Endodermal cell (in vitro differentiated cells): ENCODE measurements at regions not wholly inside any gene's neighbourhood (a gene's known extent, or its start where the extent isn't known, plus 50 kb on each side); places are given as distances from the start of the nearest gene placed in this dataset.

ENCODE experiments used
- DNase-seq: peaks from one replicate; pipeline ENCODE4 v3.0.0-alpha.2; 2017
- H3K27ac ChIP-seq: 2 replicates; pipeline ENCODE4 v1.5.1; 2013; ENCODE audit warnings: mild to moderate bottlenecking, low read depth, low read length, moderate library complexity
- H3K27me3 ChIP-seq: 2 replicates; pipeline ENCODE4 v1.6.1; 2013; ENCODE audit warnings: mild to moderate bottlenecking, low read length, moderate library complexity; ENCODE audit not compliant: insufficient read depth, control insufficient read depth, poor library complexity, severe bottlenecking
- H3K36me3 ChIP-seq: 2 replicates; pipeline ENCODE4 v1.7.0; 2013; ENCODE audit warnings: mild to moderate bottlenecking, low read length, moderate library complexity; ENCODE audit not compliant: control insufficient read depth, insufficient read depth
- H3K4me1 ChIP-seq: one replicate; pipeline ENCODE4 v1.7.0; 2013; ENCODE audit warnings: low read length; ENCODE audit not compliant: control insufficient read depth, insufficient read depth
- H3K4me3 ChIP-seq: 2 replicates; pipeline ENCODE4 v1.5.1; 2013; ENCODE audit warnings: mild to moderate bottlenecking, low read length, moderate library complexity
- H3K9ac ChIP-seq: 2 replicates; pipeline ENCODE4 v1.6.1; 2013; ENCODE audit warnings: mild to moderate bottlenecking, low read length, moderate library complexity; ENCODE audit not compliant: poor library complexity, severe bottlenecking; ENCODE audit errors: extremely low read depth
- H3K9me3 ChIP-seq: 2 replicates; pipeline ENCODE4 v1.6.1; 2013; ENCODE audit warnings: mild to moderate bottlenecking, low read length, moderate library complexity; ENCODE audit not compliant: control insufficient read depth
- H3K27ac Mint-ChIP-seq: 2 replicates; pipeline ENCODE4 v1.8.0; 2020; ENCODE audit warnings: mixed read lengths
- H3K27me3 Mint-ChIP-seq: 2 replicates; pipeline ENCODE4 v1.8.0; 2021; ENCODE audit warnings: mild to moderate bottlenecking, mixed read lengths; ENCODE audit not compliant: insufficient read depth
- H3K36me3 Mint-ChIP-seq: 2 replicates; pipeline ENCODE4 v1.8.0; 2020; ENCODE audit warnings: low read depth, mixed read lengths
- H3K4me1 Mint-ChIP-seq: 2 replicates; pipeline ENCODE4 v1.8.0; 2020; ENCODE audit warnings: mixed read lengths
- H3K4me3 Mint-ChIP-seq: 2 replicates; pipeline ENCODE4 v1.8.0; 2020; ENCODE audit warnings: mild to moderate bottlenecking, moderate library complexity, mixed read lengths
- H3K9me3 Mint-ChIP-seq: 2 replicates; pipeline ENCODE4 v1.8.0; 2020; ENCODE audit warnings: mild to moderate bottlenecking, mixed read lengths
- CTCF ChIP-seq: fragments of 200-600 bp; sonication (generic); conservative IDR thresholded peaks from 2 replicates; pipeline ENCODE4 v1.5.0; 2021; ENCODE audit warnings: antibody characterized with exemption, mild to moderate bottlenecking
- WGBS, 2 experiments: methylation state at CpG; one replicate each; pipeline versions ENCODE4 v1.1.5 to v1.1.7; 2013; ENCODE audit warnings: missing lambda C conversion rate in 2 of 2, mixed read lengths in 1 of 2; ENCODE audit not compliant: insufficient coverage in 1 of 2, insufficient read length in 1 of 2; 5-methylcytosine and 5-hydroxymethylcytosine counted together

GRCh38 chr13:111925146-111925875 lies 141.6 kb upstream of the SOX1 start:
- Histone ChIP-seq H3K4me3 (no peak overlapping the region), H3K36me3 (no peaks in the 10 kb centered on the region), H3K9me3 (no peaks in the 10 kb centered on the region), H3K27me3 (no peaks in the 10 kb centered on the region), H3K27ac (no peak overlapping the region), H3K4me1 (no peaks in the 10 kb centered on the region), H3K9ac (no peak overlapping the region)
- H3K4me1 Mint-ChIP-seq = no peaks in the 10 kb centered on the region
- no peak overlapping the region for H3K4me3 Mint-ChIP-seq
- no peak for TF ChIP-seq CTCF
- no peak overlapping the region for H3K27ac Mint-ChIP-seq
- H3K9me3 Mint-ChIP-seq = no peaks in the 10 kb centered on the region
- WGBS, 2 experiments = 94 to 97% methylated on average over 10 to 13 of the region's 13 CpGs
- peaks cover 12% of the 10 kb centered on the region for H3K27me3 Mint-ChIP-seq
- H3K36me3 Mint-ChIP-seq = no peaks in the 10 kb centered on the region
- peak; percentile 22 for DNase-seq

- WGBS, 2 experiments = 91 to 96% methylated on average over 10 to 15 of the region's 15 CpGs
- no peaks in the 10 kb centered on the region for H3K9me3 ChIP-seq
Observed at GRCh38 chr13:111926501-111927180, 140.3 kb upstream of the SOX1 start.

DNA sequence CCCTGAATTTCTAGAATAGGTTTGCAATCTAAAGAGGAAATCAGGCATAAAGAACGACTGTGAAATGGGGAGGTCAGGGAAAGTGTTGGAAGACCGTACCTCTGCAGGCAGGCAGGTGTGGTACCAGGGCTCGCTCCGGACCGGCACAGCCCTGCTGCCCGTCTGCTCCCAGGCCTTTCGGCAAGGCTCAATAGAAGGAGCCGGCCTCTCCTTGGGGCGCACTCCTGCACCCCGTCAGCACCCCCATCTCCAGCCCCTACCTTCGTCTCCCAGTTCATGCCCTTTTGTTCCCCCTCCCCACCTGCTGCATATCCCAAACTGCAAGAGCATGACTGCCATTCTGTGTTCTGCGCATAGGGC lies 139.8 kb upstream of the SOX1 start:
- Mint-ChIP-seq H3K36me3 (no peaks in the 10 kb centered on the region), H3K27ac (no peak overlapping the region), H3K9me3 (peaks cover 6% of the 10 kb centered on the region), H3K4me3 (no peak overlapping the region), H3K4me1 (no peaks in the 10 kb centered on the region), H3K27me3 (peaks cover 8% of the 10 kb centered on the region)
- no peak overlapping the region for H3K9ac ChIP-seq
- 96% methylated on average over 4 to 12 of the region's 12 CpGs for WGBS, 2 experiments
- no peaks in the 10 kb centered on the region for H3K4me1 ChIP-seq
- H3K27ac ChIP-seq = no peak overlapping the region
- TF ChIP-seq CTCF = no peak
- H3K27me3 ChIP-seq = no peaks in the 10 kb centered on the region
- DNase-seq = peak; percentile 17
- H3K9me3 ChIP-seq = no peaks in the 10 kb centered on the region
- H3K36me3 ChIP-seq = no peaks in the 10 kb centered on the region
- no peak overlapping the region for H3K4me3 ChIP-seq

More at GRCh38 chr13:111926501-111927180, 140.3 kb upstream of the SOX1 start:
- peak; percentile 17 for DNase-seq
- no peak for TF ChIP-seq CTCF
- no peak overlapping the region for H3K27ac ChIP-seq
- H3K9ac ChIP-seq = no peak overlapping the region
- H3K27ac Mint-ChIP-seq = no peak overlapping the region
- no peak overlapping the region for H3K4me3 Mint-ChIP-seq
- no peaks in the 10 kb centered on the region for H3K27me3 ChIP-seq
- H3K4me1 ChIP-seq = no peaks in the 10 kb centered on the region
- H3K4me3 ChIP-seq = no peak overlapping the region
- no peaks in the 10 kb centered on the region for H3K36me3 ChIP-seq
- H3K4me1 Mint-ChIP-seq = no peaks in the 10 kb centered on the region
- peaks cover 8% of the 10 kb centered on the region for H3K27me3 Mint-ChIP-seq
- H3K9me3 Mint-ChIP-seq = peaks cover 1% of the 10 kb centered on the region
- H3K36me3 Mint-ChIP-seq = no peaks in the 10 kb centered on the region
